ENCODE measurements at regions not wholly inside any gene's neighbourhood (a gene's known extent, or its start where the extent isn't known, plus 50 kb on each side); places are given as distances from the start of the nearest gene placed in this dataset.

DNA sequence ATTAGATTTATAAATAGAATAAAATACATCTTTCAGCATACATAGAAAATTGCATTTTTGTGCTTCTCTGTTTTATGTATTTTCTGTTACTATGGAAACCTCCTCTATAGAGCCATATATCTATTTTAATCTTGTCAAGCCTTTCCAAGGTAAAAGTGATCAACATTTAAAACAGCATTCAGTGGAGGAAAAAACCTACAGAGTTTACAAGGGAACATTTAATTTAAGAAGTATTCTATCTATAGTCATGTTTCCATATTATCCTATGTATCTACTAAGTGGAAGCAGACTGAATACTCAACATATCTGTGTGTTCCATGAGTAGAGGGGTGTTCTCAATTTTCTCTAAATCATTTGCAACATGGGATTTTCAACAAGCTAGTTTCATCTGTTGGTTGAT is 791.4 kb downstream of the CDH18 start:
- no peak for DNase-seq (ENCODE audit: low spot score in 2 of 2)
- no peaks in the 10 kb centered on the region for H3K27me3 ChIP-seq
- no peaks in the 10 kb centered on the region for H3K4me1 ChIP-seq
- H3K9me3 ChIP-seq, result no peaks in the 10 kb centered on the region
- H3K36me3 ChIP-seq, result no peaks in the 10 kb centered on the region
- no peak overlapping the region for H3K27ac ChIP-seq
- intact Hi-C loops (cut with DNase I), result no loop called here
- TF ChIP-seq, protein P1, sequence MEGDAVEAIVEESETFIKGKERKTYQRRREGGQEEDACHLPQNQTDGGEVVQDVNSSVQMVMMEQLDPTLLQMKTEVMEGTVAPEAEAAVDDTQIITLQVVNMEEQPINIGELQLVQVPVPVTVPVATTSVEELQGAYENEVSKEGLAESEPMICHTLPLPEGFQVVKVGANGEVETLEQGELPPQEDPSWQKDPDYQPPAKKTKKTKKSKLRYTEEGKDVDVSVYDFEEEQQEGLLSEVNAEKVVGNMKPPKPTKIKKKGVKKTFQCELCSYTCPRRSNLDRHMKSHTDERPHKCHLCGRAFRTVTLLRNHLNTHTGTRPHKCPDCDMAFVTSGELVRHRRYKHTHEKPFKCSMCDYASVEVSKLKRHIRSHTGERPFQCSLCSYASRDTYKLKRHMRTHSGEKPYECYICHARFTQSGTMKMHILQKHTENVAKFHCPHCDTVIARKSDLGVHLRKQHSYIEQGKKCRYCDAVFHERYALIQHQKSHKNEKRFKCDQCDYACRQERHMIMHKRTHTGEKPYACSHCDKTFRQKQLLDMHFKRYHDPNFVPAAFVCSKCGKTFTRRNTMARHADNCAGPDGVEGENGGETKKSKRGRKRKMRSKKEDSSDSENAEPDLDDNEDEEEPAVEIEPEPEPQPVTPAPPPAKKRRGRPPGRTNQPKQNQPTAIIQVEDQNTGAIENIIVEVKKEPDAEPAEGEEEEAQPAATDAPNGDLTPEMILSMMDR (IDR thresholded peaks at IDR 0.05), result no peak
- H3K4me3 ChIP-seq, result no peak overlapping the region

DNA sequence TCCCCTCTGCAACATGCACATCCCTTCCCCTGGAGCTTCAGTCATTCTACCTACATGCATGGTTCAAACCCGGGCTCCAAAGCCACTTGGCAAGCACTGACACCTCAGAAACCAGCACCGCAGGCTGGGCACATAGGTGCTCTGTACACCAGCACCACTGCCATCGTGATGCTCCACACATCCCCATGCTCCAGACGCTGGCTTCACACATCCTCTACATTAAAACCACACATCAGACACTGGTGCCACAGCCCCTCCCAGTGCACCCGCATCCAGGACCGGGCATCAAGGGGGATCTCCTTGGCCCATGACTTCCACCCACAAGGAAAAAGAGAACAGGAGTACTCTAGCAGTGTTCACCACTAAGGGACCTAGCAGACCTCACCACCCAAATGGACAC is 787.7 kb downstream of the CDH18 start:
- Histone ChIP-seq H3K4me1 (no peaks in the 10 kb centered on the region), H3K9me3 (no peaks in the 10 kb centered on the region), H3K27ac (no peak overlapping the region), H3K27me3 (no peaks in the 10 kb centered on the region), H3K4me3 (no peak overlapping the region), H3K36me3 (no peaks in the 10 kb centered on the region)
- TF ChIP-seq, protein P1 (IDR thresholded peaks at IDR 0.05), result no peak
- intact Hi-C loops (cut with DNase I), result no loop called here
- no peak for DNase-seq (ENCODE audit: low spot score in 2 of 2)

DNA sequence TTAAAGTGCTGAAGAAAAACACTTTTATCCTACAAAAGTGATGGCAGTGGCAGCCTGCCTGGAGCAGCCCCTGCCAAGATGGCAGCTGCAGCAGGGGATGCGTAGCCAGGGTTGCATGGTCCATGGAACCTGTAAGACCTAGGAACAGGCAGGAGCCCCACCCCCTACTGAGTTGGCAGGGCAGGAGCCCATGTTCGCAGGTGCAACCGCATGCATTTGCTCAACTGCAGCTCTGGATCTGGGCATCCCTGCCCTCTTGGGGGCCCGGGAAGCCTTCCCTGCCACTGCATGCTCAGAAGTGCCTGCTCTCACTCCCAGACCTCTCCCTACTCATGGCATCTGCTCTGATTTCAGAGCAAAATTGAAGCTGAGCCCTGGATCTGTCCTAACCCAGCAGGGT is 779.6 kb downstream of the CDH18 start:
- DNase-seq (ENCODE audit: low spot score in 2 of 2), result no peak
- Histone ChIP-seq H3K27ac (no peak overlapping the region), H3K36me3 (no peaks in the 10 kb centered on the region), H3K9me3 (peaks cover 0 to 3% of the 10 kb centered on the region in 2 donors), H3K4me1 (no peaks in the 10 kb centered on the region), H3K4me3 (no peak overlapping the region), H3K27me3 (no peaks in the 10 kb centered on the region)
- intact Hi-C loops (cut with DNase I), result no loop called here
- TF ChIP-seq, protein P1 (IDR thresholded peaks at IDR 0.05), result no peak

DNA sequence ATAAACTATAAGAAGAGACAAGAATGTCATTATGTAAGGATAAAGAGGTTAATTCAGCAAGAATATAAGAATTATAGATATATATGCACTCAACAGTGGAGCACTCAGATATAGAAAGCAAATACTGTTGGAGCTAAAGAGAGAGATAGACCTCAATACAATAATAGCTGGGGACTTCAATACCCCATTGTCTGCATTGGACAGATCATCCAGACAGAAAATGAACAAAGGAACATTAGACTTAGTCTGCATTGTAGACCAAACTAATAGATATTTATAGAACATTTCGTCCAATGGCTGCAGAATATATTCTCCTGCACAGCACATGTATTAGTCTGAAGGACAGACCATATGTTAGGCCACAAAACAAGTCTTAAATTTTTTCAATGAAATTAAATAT is 777.1 kb downstream of the CDH18 start:
- TF ChIP-seq, protein P1 (IDR thresholded peaks at IDR 0.05), result no peak
- intact Hi-C loops (cut with DNase I), result no loop called here
- peaks cover 0 to 3% of the 10 kb centered on the region in 2 donors for H3K9me3 ChIP-seq

DNA sequence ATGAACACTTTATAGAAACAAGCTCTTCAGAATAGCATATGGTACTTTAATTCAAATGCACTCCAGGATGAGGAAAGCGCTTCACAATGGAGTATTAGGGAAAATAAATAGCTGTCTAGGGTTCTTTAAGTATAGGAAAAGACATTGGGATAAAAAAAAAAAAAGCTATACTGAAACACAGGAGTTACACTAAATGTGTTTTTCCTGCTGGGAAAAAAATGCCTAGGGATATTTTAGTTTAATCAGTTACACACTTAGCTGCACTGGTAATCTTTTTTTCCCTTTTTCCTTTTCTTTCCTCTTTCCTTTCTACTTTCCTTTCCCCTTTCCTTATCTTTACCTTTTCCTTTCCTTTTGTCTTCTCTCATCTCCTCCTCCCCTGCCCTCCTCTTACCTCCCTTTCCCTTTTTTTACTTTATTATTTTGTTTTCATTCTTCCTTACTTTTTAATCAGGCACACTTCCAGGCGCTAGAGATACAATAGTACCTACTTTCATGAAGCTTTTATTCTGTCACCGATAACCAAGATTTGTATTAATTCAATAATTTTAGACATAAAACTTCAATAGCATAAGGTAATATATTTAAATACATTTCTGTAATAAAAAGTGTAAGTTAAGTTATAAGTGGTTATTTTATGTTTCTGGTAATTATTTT is 758.7 kb downstream of the CDH18 start:
- H3K27me3 ChIP-seq, result no peaks in the 10 kb centered on the region
- intact Hi-C loops (cut with DNase I), result no loop called here
- H3K9me3 ChIP-seq, result no peaks in the 10 kb centered on the region
- H3K36me3 ChIP-seq, result no peaks in the 10 kb centered on the region
- no peak for DNase-seq (ENCODE audit: low spot score in 2 of 2)
- H3K27ac ChIP-seq, result no peak overlapping the region
- TF ChIP-seq, protein P1 (IDR thresholded peaks at IDR 0.05), result no peak
- H3K4me3 ChIP-seq, result no peak overlapping the region
- no peaks in the 10 kb centered on the region for H3K4me1 ChIP-seq

More for the DNA sequence above, 777.1 kb downstream of the CDH18 start:
- H3K4me1 ChIP-seq, result no peaks in the 10 kb centered on the region
- H3K27ac ChIP-seq, result no peak overlapping the region
- H3K27me3 ChIP-seq, result no peaks in the 10 kb centered on the region
- H3K36me3 ChIP-seq, result no peaks in the 10 kb centered on the region
- no peak overlapping the region for H3K4me3 ChIP-seq
- no peak for DNase-seq (ENCODE audit: low spot score in 2 of 2)

DNA sequence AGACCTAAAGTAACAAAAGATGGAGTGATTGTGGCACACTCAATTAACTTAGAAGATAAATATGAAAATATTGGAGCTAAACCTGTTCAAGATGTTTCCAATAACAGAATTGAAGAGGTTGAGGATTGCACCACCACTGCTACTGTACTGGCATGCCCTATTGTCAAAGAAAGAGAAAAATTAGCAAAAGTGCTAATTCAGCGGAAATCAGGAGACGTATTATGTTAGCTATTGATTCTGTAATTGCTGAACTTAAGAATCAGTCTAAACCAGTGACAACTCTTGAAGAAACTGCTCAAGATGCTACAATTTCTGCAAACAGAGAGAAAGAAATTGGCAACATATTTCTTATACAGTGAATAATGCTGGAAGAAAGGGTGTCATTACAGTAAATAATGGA is 754.4 kb downstream of the CDH18 start:
- Histone ChIP-seq H3K27ac (no peak overlapping the region), H3K27me3 (no peaks in the 10 kb centered on the region), H3K4me1 (no peaks in the 10 kb centered on the region), H3K9me3 (no peaks in the 10 kb centered on the region), H3K4me3 (no peak overlapping the region), H3K36me3 (no peaks in the 10 kb centered on the region)
- intact Hi-C loops (cut with DNase I), result no loop called here
- DNase-seq (ENCODE audit: low spot score in 2 of 2), result no peak
- TF ChIP-seq, protein P1 (IDR thresholded peaks at IDR 0.05), result no peak
